Ishikawa (cell line): ENCODE measurements at regions not wholly inside any gene's neighbourhood (a gene's known extent, or its start where the extent isn't known, plus 50 kb on each side); places are given as distances from the start of the nearest gene placed in this dataset.

ENCODE experiments used
- RAD21 ChIP-seq: IDR thresholded peaks from 2 replicates; pipeline ENCODE4 v1.6.1; 2012; ENCODE audit warnings: low read depth
- TAF1 ChIP-seq: IDR thresholded peaks from 2 replicates; pipeline ENCODE4 v1.6.1; 2012; ENCODE audit warnings: low read depth, mild to moderate bottlenecking

DNA sequence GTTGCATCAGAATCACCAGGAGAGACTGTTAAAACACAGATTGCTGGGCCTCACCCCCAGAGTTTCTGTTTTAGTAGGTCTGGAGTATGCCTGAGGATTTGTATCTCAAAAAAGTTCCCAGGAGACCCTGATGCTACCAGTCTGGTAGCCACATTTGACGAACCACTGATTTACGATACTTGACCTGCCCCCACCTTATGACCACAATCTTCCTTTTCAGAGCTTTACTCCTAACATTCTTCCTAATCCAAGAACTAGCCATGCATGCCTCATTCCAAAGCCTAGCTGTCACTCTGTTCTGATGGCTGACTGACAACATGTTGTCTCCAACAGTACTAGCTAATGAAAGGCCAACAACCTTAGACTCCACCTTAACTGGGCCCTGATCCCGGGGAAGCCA is 191.4 kb downstream of the MBD2 start:
- TF ChIP-seq TAF1 (no peak), RAD21 (no peak)
